Ascending aorta (tissue), 2 donors: ENCODE measurements at regions not wholly inside any gene's neighbourhood (a gene's known extent, or its start where the extent isn't known, plus 50 kb on each side); places are given as distances from the start of the nearest gene placed in this dataset.

Experiments used
- DNase-seq, 2 donors: peaks; one replicate each; pipeline ENCODE4 v3.0.0-alpha.2; 2019; ENCODE audit warnings: low spot score in 2 of 2
- H3K27ac ChIP-seq, 2 donors: fragments of 200-600 bp; sonication (generic); one replicate each; pipeline ENCODE4 v1.5.1; 2016 to 2017; ENCODE audit warnings: mild to moderate bottlenecking in 1 of 2
- H3K27me3 ChIP-seq: fragments of 200-600 bp; sonication (generic); one replicate; pipeline ENCODE4 v1.5.1; 2017
- H3K36me3 ChIP-seq, 2 donors: fragments of 200-600 bp; sonication (generic); one replicate each; pipeline ENCODE4 v1.5.1; 2016
- H3K4me1 ChIP-seq, 2 donors: fragments of 200-600 bp; sonication (generic); one replicate each; pipeline ENCODE4 v1.5.1; 2016 to 2017; ENCODE audit warnings: mild to moderate bottlenecking in 1 of 2
- H3K4me3 ChIP-seq, 2 donors: fragments of 200-600 bp; sonication (generic); one replicate each; pipeline ENCODE4 v1.5.1; 2016 to 2017; ENCODE audit warnings: mild to moderate bottlenecking in 1 of 2
- H3K9me3 ChIP-seq, 2 donors: fragments of 200-600 bp; sonication (generic); one replicate each; pipeline ENCODE4 v1.5.1; 2016
- CTCF ChIP-seq, 3 experiments: fragments of 200-600 bp in 2 of 3; fragments of 450-650 bp in 1 of 3; sonication (generic) in 2 of 3; IDR thresholded peaks; one replicate each; pipeline ENCODE4 v1.5.1; 2016 to 2019; ENCODE audit warnings: antibody characterized with exemption in 3 of 3, mild to moderate bottlenecking in 1 of 3, moderate library complexity in 1 of 3
- intact Hi-C: fragments of 100-400 bp; cut with DNase I; formaldehyde crosslinking; loops from one replicate; pipeline ENCODE4 v1.15.1; 2023

- TF ChIP-seq CTCF (IDR thresholded peaks at IDR 0.05), result no peak
- no peaks in the 10 kb centered on the region for H3K4me1 ChIP-seq
- no peaks in the 10 kb centered on the region for H3K36me3 ChIP-seq
- no peak for DNase-seq
- no peaks in the 10 kb centered on the region for H3K27me3 ChIP-seq
- intact Hi-C loops, result no loop called here
- H3K4me3 ChIP-seq, result no peak overlapping the region
- no peak overlapping the region for H3K27ac ChIP-seq
- no peaks in the 10 kb centered on the region for H3K9me3 ChIP-seq
Measured at GRCh38 chr3:69509288-69509687, 123.4 kb upstream of the FRMD4B start.

DNA sequence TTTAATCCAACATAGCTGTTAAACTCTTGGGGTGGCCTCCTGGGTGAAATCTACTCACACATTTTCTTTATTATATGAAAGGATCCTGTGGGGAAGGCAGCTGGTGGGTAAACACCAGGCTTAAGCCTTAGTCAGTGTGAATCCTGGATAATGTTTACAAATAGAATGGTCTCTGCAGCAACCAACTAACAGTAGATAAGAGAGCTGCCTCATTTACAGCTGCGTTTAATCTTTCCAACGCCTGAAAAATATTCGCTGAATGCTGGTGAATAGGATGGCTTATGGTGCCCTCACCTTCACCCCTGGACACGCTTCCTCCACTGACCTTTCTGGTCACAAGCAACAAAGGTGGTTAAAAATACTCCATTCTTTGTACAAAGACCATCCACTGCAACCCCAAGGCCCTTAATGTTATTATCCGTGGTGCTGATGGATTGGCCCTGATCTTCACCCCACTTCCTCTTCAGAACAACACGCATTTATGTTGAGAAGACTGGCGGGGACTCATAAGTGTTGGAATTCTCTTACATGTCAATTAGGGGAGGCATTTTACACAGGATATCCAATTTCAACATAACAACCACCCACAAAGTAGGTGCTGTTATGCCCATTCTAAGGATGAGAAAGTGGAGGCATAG, 120.0 kb upstream of the FRMD4B start:
- H3K36me3 ChIP-seq, result no peaks in the 10 kb centered on the region
- no peak overlapping the region for H3K27ac ChIP-seq
- intact Hi-C loops, result no loop called here

GRCh38 chr3:69504232-69504631, 118.3 kb upstream of the FRMD4B start:
- H3K36me3 ChIP-seq, result no peaks in the 10 kb centered on the region
- no peaks in the 10 kb centered on the region for H3K9me3 ChIP-seq
- no peak for TF ChIP-seq CTCF (IDR thresholded peaks at IDR 0.05)
- no peak for DNase-seq
- H3K4me3 ChIP-seq, result no peak overlapping the region
- intact Hi-C loops, result no loop called here
- no peaks in the 10 kb centered on the region for H3K27me3 ChIP-seq
- H3K27ac ChIP-seq, result no peak overlapping the region
- no peaks in the 10 kb centered on the region for H3K4me1 ChIP-seq

More for the DNA sequence above, 120.0 kb upstream of the FRMD4B start:
- H3K27me3 ChIP-seq, result no peaks in the 10 kb centered on the region
- no peaks in the 10 kb centered on the region for H3K4me1 ChIP-seq
- no peak overlapping the region for H3K4me3 ChIP-seq
- no peak for TF ChIP-seq CTCF (IDR thresholded peaks at IDR 0.05)
- no peaks in the 10 kb centered on the region for H3K9me3 ChIP-seq
- DNase-seq, result no peak

- intact Hi-C loops, result no loop called here
- no peaks in the 10 kb centered on the region for H3K36me3 ChIP-seq
Measured at GRCh38 chr3:69500604-69501003, 114.7 kb upstream of the FRMD4B start.

DNA sequence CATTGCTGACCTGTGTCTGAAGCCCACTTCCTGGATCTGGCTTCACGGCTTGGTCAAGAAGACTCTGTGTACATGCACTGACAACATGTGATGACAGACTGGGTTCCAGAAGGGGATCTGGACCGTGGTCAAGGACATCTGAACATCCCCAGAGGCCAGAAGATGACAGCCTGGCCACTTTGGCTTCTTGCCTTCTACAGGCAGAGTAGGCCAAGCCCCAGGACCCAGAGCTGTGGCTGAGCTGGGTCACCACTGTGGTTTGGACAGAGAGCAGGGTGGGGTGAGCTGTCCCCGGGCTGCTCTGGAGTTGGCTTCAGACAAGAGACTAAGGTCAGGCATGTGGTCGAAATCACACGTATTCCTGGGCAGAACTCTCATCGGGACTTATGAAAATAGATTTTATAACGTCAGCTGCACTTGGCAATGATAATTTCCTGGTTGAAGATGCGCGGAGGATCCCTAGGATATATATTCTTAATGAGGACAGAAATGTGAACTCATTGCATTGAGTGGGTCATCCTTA, 114.1 kb upstream of the FRMD4B start:
- intact Hi-C loops, result no loop called here
- H3K27ac ChIP-seq, result no peak overlapping the region
- peak; percentile 26 to 65 for DNase-seq

More at GRCh38 chr3:69500604-69501003, 114.7 kb upstream of the FRMD4B start:
- Histone ChIP-seq H3K4me1 (no peaks in the 10 kb centered on the region), H3K9me3 (no peaks in the 10 kb centered on the region), H3K27me3 (no peaks in the 10 kb centered on the region), H3K4me3 (no peak overlapping the region), H3K27ac (no peak overlapping the region)
- no peak for DNase-seq
- TF ChIP-seq CTCF (IDR thresholded peaks at IDR 0.05), result no peak

More for the DNA sequence above, 114.1 kb upstream of the FRMD4B start:
- Histone ChIP-seq H3K27me3 (no peaks in the 10 kb centered on the region), H3K4me1 (no peaks in the 10 kb centered on the region), H3K4me3 (no peak overlapping the region), H3K9me3 (no peaks in the 10 kb centered on the region), H3K36me3 (no peaks in the 10 kb centered on the region)
- no peak for TF ChIP-seq CTCF (IDR thresholded peaks at IDR 0.05)
